AG10803 (cell line): ENCODE measurements at regions not wholly inside any gene's neighbourhood (a gene's known extent, or its start where the extent isn't known, plus 50 kb on each side); places are given as distances from the start of the nearest gene placed in this dataset.
A peak's percentile ranks its signal among the peaks of the same experiment; 100 is the strongest.

Experiments used
- DNase-seq: peaks from one replicate; pipeline ENCODE4 v3.0.0; 2010; ENCODE audit warnings: low read depth
- H3K4me3 ChIP-seq: 2 replicates; pipeline ENCODE4 v1.5.1; 2011; ENCODE audit warnings: mild to moderate bottlenecking, low read length, control low read depth
- CTCF ChIP-seq: conservative IDR thresholded peaks from 2 replicates; pipeline ENCODE4 v1.5.1; 2011; ENCODE audit warnings: mild to moderate bottlenecking, low read length, control low read depth, inconsistent platforms

GRCh38 chr3:178967177-178967532 is 104.5 kb downstream of the ZMAT3 start:
- no peak overlapping the region for H3K4me3 ChIP-seq
- DNase-seq = no peak
- TF ChIP-seq CTCF = no peak

- peak; percentile 38 for DNase-seq
- H3K4me3 ChIP-seq = peak overlapping the region; percentile 14; the same call in 1 of the 2 replicates
- TF ChIP-seq CTCF = peak; percentile 77
These were observed 105.1 kb downstream of the ZMAT3 start for GRCh38 chr3:178966299-178967176.

- no peak overlapping the region for H3K4me3 ChIP-seq
- no peak for TF ChIP-seq CTCF
- no peak for DNase-seq
These were observed 107.1 kb downstream of the ZMAT3 start for GRCh38 chr3:178964551-178964950.

- no peak overlapping the region for H3K4me3 ChIP-seq
- no peak for TF ChIP-seq CTCF
- no peak for DNase-seq
These were observed 110.7 kb downstream of the ZMAT3 start for GRCh38 chr3:178960918-178961317.

GRCh38 chr3:178960181-178960580 is 111.4 kb downstream of the ZMAT3 start:
- DNase-seq = no peak
- no peak overlapping the region for H3K4me3 ChIP-seq
- TF ChIP-seq CTCF = no peak

GRCh38 chr3:178950676-178951075 is 120.9 kb downstream of the ZMAT3 start:
- no peak for DNase-seq
- TF ChIP-seq CTCF = no peak
- no peak overlapping the region for H3K4me3 ChIP-seq

GRCh38 chr3:178949896-178950295 is 121.7 kb downstream of the ZMAT3 start:
- no peak overlapping the region for H3K4me3 ChIP-seq
- no peak for TF ChIP-seq CTCF
- no peak for DNase-seq
